Peyer's patch (tissue), 4 donors: ENCODE measurements at regions not wholly inside any gene's neighbourhood (a gene's known extent, or its start where the extent isn't known, plus 50 kb on each side); places are given as distances from the start of the nearest gene placed in this dataset.

ENCODE experiments used
- POLR2A ChIP-seq, 2 donors: fragments of 450-650 bp; IDR thresholded peaks; one replicate each; pipeline ENCODE4 v1.5.1; 2017; ENCODE audit warnings: antibody characterized with exemption in 2 of 2, mild to moderate bottlenecking in 2 of 2, moderate library complexity in 2 of 2
- TF ChIP-seq, protein P1 (sequence below), 6 experiments: fragments of 450-650 bp in 4 of 6; fragments of 200-600 bp in 2 of 6; sonication (generic) in 1 of 6; IDR thresholded peaks; one replicate each; pipeline ENCODE4 v1.5.1; 2017 to 2019; ENCODE audit warnings: antibody characterized with exemption in 6 of 6, mild to moderate bottlenecking in 3 of 6, moderate library complexity in 1 of 6

GRCh38 chr10:128784444-128784843 lies 658.2 kb upstream of the MKI67 start:
- TF ChIP-seq, protein P1, sequence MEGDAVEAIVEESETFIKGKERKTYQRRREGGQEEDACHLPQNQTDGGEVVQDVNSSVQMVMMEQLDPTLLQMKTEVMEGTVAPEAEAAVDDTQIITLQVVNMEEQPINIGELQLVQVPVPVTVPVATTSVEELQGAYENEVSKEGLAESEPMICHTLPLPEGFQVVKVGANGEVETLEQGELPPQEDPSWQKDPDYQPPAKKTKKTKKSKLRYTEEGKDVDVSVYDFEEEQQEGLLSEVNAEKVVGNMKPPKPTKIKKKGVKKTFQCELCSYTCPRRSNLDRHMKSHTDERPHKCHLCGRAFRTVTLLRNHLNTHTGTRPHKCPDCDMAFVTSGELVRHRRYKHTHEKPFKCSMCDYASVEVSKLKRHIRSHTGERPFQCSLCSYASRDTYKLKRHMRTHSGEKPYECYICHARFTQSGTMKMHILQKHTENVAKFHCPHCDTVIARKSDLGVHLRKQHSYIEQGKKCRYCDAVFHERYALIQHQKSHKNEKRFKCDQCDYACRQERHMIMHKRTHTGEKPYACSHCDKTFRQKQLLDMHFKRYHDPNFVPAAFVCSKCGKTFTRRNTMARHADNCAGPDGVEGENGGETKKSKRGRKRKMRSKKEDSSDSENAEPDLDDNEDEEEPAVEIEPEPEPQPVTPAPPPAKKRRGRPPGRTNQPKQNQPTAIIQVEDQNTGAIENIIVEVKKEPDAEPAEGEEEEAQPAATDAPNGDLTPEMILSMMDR (IDR thresholded peaks at IDR 0.05) = no peak
- TF ChIP-seq POLR2A (IDR thresholded peaks at IDR 0.05) = no peak
